Tibial nerve (tissue), 3 donors: ENCODE measurements at regions not wholly inside any gene's neighbourhood (a gene's known extent, or its start where the extent isn't known, plus 50 kb on each side); places are given as distances from the start of the nearest gene placed in this dataset.

Source experiments
- POLR2A ChIP-seq, 2 donors: fragments of 450-650 bp; IDR thresholded peaks; one replicate each; pipeline ENCODE4 v1.6.1; 2017; ENCODE audit warnings: antibody characterized with exemption in 2 of 2, mild to moderate bottlenecking in 2 of 2, moderate library complexity in 2 of 2
- TF ChIP-seq, protein P1 (sequence below), 5 experiments: fragments of 200-600 bp in 3 of 5; fragments of 450-650 bp in 2 of 5; sonication (generic) in 3 of 5; IDR thresholded peaks; one replicate each; pipeline ENCODE4 v1.5.1; 2016 to 2019; ENCODE audit warnings: antibody characterized with exemption in 5 of 5, mild to moderate bottlenecking in 3 of 5, moderate library complexity in 2 of 5

DNA sequence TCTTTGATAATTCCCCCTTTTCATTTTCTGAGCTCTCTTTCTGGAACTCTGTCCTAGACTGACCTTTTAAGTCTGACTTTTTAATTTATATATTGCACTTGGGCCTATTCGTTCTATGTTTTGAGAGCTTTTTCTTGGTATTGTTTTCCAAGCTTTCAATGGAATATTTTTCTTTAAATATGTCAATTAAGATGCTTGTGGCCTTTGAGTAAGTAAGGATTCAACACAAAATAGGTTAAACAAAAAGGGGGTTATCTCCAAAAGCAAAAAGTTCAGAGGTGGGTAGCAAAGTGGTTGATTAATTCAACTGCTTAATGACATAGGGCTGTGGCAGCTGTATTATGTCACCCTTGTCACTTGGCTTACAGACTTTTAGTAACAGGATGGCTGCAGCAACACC, 315.9 kb downstream of the LMX1A start:
- no peak for TF ChIP-seq POLR2A (IDR thresholded peaks at IDR 0.05)
- TF ChIP-seq, protein P1, sequence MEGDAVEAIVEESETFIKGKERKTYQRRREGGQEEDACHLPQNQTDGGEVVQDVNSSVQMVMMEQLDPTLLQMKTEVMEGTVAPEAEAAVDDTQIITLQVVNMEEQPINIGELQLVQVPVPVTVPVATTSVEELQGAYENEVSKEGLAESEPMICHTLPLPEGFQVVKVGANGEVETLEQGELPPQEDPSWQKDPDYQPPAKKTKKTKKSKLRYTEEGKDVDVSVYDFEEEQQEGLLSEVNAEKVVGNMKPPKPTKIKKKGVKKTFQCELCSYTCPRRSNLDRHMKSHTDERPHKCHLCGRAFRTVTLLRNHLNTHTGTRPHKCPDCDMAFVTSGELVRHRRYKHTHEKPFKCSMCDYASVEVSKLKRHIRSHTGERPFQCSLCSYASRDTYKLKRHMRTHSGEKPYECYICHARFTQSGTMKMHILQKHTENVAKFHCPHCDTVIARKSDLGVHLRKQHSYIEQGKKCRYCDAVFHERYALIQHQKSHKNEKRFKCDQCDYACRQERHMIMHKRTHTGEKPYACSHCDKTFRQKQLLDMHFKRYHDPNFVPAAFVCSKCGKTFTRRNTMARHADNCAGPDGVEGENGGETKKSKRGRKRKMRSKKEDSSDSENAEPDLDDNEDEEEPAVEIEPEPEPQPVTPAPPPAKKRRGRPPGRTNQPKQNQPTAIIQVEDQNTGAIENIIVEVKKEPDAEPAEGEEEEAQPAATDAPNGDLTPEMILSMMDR (IDR thresholded peaks at IDR 0.05) = no peak
